Stimulated activated CD8-positive, alpha-beta memory T cell treated with anti-CD3 and anti-CD28 coated beads, Interleukin-4, amount 100 ng/mL, for 24 hours (primary cell): ENCODE measurements at regions not wholly inside any gene's neighbourhood (a gene's known extent, or its start where the extent isn't known, plus 50 kb on each side); places are given as distances from the start of the nearest gene placed in this dataset.

Experiments
- DNase-seq: peaks from one replicate; pipeline ENCODE4 v3.0.0-alpha.2; 2020; ENCODE audit warnings: low read depth

GRCh38 chr9:95756101-95756500 is 119.4 kb upstream of the ERCC6L2 start:
- DNase-seq = no peak

DNA sequence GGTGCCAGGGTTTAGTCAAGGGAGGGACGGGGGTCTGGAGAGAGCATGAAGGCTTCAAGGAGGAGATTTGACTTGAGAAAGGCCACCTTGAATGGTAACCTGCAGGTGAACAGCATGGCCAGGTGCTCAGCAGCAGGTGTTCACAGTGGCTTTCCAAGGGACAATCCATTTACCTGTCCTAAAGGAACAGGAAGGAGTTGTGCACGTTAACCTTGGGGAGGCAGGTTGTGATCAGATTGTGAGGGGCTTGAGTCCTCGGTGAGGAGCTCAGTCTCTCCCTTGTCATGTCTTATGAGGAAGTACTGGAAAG is 120.1 kb upstream of the ERCC6L2 start:
- DNase-seq = no peak

DNA sequence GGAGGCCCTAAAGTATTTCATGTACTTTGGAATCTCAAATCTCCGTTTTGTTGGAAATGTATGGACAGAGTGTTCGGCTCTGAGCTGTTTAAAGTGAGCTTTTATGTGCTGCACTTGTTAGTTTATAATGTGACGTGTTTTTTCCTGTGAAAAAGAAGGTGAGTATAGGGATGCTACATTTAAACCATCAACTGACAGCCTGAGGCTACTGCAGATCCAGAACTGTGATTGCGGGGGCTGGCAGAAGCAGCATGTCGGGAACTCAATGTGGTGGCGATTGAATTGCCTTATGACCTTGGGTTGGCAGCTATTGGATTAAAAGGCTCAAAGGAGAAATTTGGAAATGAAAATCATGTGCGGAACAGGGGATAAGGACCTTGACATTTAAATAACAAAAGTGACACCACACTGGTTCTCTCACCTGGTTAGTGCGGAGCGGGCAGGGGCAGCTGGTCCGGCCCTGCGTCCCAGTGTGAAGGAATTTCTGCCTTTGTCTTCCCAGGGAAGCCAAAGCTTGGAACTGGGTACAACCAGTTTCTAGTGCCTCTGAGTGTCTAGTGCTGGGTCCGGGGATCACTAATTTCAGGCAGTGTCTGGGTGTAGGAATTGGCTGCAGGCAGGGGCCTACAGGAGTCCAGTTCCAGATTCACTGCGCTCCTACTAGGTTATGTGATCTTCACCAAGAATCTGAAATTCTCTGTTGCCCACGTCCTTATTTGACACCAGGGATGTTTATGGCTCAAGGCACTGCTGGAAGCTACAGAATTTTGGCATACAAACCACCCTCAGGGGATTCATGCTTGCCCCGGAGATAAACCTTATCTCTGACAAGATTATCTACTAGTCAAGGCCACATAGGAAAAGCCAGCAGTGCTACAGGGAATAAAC is 120.7 kb upstream of the ERCC6L2 start:
- no peak for DNase-seq

DNA sequence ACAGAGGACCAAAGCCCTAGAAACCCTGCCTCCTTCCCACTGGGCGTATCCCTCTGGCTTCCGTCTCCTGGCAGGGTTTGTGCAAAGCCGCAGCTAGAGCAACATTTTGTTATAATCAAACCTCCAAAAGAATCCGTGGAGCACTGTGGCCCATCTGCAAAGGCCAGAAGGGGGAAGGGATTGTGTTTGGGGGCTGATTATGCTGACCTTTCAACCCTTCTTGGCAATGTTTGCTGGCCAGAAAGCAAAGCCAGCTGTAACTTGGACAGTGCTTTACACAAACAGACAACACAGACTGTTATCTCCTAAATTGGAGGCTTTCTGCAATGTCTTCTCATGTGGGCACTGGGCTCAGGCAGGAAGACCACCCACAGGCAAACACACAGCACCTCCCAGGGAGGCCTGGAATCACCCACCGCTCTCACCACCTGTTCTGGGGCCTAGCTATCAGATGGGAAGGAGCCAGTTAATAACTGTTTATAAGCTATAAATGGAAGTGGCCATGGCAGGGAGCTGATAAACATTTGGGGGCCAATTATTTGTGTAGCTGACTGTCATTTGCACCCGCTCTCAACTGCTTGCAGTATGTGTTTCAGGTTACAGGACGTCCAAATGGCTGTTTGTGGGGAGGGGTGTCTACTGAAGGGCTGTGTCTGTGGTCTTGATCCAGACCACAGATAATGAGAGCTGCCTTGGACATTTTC is 121.6 kb upstream of the ERCC6L2 start:
- no peak for DNase-seq

DNA sequence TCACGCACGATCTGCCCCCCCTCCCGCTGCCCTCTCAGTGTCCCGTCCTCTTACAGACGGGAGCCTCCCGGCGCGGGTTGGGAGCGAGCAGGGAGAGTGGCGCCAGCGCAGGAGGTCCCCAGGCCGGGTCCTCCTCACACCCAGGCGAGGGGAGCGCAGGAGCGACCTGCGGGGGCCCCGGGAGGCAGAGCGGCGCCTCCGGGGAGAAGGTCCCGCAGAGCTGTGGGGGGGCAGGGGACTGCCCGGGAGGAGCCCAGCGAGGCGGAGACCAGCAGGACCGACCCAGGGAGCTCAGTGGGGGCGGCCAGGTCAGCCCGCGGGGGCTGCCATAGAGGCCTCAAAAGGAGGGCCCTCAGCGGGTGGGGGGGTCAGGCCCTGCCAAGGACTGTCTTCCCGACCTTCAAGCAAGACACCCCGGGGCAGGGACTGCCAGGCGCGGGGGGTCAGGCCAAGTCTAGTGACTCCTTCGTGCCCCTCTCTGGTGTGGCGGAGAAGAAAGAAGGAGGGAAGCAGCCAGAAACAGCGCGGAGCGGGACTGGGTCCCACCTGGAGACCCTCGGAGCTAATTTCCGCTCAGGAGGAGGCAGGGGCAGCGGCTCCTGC is 123.3 kb upstream of the ERCC6L2 start:
- DNase-seq = no peak

DNA sequence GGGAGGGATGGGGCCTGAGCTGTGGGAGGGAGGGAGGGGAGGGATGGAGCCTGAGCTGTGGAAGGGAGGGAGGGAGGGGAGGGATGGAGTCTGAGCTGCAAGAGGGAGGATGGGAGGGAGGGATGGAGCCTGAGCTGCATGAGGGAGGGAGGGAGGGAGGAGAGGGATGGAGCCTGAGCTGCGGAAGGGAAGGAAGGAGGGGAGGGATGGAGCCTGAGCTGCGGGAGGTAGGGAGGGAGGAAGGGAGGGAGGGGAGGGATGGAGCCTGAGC is 124.0 kb upstream of the ERCC6L2 start:
- no peak for DNase-seq

DNA sequence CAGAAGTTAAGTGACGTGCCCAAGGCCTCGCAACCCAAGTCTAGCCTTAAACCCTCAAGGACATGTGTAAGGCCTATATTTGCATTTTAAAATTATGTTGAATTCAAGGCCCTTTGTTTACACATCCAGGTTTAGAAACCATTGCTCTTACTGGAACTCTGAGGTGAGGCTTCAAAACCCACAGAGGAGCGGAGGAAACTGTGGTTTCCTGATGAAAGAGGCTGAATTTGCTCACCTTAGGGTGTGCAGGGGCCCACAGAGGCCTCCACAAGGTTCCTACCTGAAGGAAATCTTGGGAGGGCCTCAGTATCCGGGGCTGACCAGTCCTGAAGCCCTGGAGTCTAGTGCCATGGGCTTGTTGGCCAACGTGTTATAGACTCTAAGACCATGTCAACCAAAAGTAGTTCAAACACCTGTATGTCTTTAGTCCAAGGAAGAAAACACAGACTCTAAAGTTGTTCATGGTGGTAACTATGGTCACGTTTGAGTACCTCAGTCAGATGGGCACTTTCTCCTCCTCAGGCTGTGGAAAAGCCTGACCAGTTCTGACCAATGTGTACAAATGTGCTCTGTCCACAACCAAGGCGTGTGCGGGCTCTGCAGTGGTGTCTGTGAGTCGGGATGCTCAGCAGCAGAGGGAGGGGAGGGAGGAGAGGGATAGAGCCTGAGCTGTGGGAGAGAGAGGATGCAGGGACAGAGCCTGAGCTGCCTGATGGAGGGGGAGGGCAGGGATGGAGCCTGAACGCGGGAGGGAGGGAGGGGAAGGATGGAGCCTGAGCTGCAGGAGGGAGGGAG is 124.6 kb upstream of the ERCC6L2 start:
- DNase-seq = no peak

DNA sequence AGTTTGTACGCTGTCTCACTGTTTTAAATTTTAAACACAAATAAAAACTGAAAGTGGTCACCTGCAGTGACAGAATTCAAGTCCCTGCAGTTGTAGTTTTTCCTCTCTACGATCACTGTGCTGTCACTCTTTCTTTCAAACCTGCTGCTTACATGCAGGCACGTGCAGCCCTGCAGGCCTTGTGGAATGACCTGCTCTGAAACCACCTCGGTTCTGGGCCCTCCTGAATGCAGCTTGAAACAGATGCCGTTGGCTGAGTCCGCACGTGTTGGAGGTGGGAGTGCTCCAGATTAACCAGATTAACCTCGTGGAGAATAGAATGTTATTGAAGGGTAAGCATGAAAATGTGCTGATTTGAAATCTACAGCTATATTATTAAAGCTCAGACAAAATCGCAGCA is 126.0 kb upstream of the ERCC6L2 start:
- no peak for DNase-seq

GRCh38 chr9:95746408-95747180 is 128.9 kb upstream of the ERCC6L2 start:
- DNase-seq = no peak

DNA sequence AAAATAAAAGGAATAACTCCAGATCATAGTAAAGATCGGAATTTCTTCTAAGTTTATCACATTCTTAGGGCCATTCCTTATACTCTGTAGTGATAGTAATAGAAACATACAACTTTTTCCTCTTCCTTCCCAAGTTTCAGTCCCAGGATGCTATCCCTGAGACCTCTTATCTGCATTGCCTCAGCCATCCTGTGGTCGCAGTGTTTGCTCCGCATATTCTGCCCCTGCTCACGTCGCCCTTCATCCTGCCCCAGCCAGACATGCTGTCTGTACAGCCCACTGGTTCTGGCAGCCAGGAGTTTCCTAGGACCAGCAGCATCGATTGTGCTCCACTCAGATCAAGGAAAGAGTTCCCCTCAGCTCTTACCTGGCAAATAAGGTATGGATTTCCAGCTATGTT is 132.7 kb upstream of the ERCC6L2 start:
- no peak for DNase-seq

DNA sequence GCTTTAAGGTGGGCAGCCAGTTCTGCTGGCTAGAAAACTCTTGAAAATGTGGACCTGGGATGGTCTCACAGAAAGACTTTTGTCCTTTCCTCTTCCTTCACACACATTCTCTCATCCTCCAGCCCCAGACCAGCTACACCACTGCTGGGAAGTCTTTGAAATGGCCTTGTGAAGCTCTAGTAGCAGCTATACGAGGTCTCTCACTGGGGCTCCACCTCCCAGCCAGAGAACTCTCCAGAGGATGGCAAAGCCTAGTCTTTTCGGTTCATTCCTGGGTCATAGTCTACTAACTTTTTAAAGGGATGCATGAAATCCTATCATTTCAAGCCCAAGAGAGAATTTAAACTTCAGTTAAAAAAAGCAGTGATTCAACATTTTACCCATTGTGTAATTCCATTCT is 133.9 kb upstream of the ERCC6L2 start:
- no peak for DNase-seq

GRCh38 chr9:95740217-95741004 is 135.1 kb upstream of the ERCC6L2 start:
- no peak for DNase-seq

DNA sequence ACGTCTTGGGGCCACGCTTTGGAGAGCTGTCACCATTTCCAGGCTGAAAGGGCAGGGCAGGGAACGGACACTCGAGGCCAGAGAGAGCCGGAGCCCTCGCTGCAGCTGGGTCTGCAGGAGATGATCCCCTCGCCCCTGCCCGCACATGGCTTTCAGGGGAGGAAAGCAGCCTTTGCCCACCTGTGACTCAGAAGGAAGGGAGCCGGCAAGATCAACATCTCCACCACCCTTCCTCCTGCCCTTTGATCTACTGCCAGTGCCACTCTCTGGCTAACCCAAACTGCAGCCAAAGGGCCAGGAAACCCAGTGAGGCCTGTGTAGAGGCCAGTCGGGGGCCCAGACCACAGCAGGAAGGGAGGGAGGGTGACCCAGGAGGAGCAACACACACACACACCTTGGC is 137.1 kb upstream of the ERCC6L2 start:
- DNase-seq = no peak

DNA sequence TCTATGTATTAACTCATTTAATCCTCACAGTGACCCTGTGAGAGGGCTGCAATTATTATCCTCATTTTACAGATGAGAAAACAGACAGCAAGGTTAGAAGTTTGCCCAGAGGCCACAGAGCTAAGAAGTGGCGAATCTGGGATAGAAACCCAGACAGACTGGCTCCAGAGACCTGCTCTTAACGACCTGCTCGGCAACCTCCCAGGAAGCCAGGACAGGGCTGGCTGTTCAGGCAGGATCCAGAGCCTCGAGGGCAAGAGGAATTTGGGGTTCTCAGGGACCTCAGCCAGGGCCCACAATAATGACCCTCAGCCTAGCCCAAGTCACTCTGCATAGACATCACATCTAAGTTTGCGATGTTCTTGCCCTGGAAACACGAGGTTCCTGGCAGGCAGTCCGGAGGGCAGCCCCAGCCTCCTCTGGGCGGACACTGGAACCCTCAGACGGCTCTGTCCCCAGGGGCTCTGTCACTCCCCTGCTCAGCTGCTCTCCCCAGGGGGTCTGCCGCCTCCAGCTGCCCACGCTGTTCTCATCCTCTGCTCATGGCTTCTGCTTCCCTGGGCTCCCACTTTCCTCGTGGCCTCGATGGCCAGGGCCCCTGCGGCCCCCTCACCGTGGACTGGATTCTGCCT is 138.5 kb upstream of the ERCC6L2 start:
- no peak for DNase-seq

- no peak for DNase-seq
Observed at GRCh38 chr9:95736370-95736769, 139.1 kb upstream of the ERCC6L2 start.

- no peak for DNase-seq
Observed at GRCh38 chr9:95735701-95736100, 139.8 kb upstream of the ERCC6L2 start.

DNA sequence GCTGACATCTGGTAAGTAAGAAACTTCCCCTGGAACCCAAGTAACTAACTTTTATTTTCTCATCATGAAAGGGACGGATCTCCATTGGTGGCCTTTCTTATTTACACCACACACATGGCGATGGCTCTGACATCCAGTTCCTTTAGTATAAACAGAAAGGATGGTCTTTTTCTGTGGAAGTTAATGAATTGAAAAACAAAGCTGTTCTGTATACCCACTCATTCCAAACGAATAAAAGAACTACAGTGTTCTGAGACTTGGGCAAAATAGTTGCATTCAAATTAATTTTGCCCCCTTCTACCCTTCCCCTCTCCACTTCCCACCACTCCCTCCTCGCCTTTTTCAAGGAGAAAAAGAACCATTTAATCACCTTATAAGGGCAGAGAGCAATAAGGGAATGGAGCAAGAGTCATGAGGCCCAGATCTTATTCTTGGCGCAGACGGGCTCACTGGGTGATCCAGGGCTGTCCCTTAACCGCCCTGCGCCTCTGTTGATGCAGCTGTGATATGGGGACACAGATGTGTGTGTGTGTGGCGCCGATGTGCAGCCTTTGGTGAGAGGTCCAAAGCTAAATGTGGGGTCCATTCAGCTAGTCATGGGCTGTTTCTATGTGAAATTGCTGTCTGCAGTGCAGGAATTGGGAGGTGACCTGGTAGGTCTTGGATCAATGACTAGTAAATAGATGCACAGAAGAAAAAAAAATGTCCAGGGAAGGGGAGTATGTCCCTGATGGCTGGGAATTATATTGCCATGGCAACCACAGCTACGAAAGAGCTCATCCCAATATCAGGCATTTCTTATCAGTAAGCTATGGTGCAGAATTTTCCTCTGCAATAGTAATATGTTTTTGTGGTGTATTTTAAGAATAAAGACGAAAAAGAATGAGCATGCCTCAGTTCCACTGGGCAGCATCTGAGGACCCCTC is 141.5 kb upstream of the ERCC6L2 start:
- no peak for DNase-seq

DNA sequence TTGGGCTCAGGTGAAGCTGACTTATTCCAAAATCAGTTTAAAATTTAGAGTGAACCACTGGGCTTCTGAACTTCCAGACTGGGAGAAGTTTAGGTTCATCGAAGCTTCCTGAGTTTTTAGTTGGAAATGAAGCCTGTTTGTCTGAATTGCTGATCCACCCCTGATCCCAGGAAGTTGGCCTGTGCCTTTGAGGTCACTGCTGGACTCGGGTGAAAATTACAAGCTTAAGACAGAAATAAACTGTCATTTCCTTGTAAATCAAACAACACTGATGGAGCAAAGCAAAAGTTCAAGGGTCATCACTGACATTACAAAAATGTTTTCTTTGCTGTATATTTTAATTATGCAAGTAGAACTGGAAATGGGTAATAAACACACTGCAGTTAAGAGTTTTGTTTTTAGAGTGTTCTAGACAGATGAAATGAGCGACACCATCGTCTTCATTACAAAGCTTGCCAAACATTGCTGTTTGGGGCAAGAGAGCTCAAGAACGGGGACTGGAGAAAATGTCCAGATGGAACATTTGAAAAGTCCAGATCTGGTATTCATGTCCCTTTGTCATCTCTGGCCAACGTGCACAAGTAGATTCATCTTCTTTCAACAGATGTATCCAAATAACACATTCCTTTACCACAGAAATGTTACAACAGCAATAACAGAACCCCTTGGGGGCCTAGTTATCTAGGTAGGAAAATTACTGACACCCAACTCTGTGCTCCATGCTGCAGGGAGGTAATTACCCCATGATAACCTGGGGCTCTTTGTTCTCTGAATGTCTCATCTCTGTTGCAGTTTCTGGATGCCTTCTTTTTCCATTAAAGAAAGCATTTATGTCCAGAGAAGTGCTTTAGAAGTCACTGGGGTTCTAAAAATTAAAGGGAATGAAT is 142.4 kb upstream of the ERCC6L2 start:
- no peak for DNase-seq

DNA sequence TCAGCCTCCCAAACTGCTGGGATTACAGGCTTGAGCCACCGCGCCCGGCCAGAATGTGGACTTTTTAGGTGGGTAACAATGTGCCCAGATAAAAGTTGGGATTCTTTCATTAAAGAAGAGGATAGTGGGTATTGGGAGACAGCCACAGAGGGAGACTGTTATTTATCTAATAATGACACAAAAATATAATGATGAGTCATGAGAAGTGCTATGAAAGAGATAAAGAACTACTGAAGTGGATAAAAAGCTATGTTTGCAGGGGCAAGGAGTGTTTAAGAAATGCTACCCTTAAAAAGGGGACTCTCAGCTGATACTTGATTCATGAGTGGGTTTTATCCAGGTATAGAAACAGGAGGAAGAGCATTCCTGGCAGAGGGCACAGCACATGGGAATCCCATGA is 143.6 kb upstream of the ERCC6L2 start:
- no peak for DNase-seq
